ENCODE measurements at regions not wholly inside any gene's neighbourhood (a gene's known extent, or its start where the extent isn't known, plus 50 kb on each side); places are given as distances from the start of the nearest gene placed in this dataset.
"Not testable (repeated sequence)": the region's sequence is repeated elsewhere in the genome, so short reads cannot be mapped to it uniquely, and the experiment has no call there.

DNA sequence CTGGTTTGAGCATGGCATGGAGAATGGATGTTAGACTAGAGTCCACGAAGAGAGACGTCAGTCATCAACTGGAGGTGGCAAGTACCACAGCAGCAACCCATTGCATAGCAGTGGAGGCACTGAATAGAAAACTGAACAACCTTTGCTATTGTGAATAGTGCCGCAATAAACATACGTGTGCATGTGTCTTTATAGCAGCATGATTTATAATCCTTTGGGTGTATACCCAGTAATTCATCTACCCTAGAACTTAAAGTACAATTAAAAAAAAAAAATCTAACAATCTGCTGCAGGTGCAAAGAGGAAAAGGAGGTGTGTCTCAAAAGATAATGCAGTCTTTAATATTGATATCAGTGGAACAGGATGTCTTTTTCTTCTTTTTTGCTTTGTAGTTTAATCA, 443.4 kb upstream of the ISX start:
- Histone ChIP-seq H3K9me3 (ENCODE audit: low read length) (no peaks in the 10 kb centered on the region), H3K27me3 (ENCODE audit: insufficient read depth, low read length) (no peaks in the 10 kb centered on the region), H3K4me1 (ENCODE audit: insufficient read depth, low read length) (no peaks in the 10 kb centered on the region), H3K36me3 (ENCODE audit: insufficient read depth, low read length) (no peaks in the 10 kb centered on the region), H2AFZ (ENCODE audit: low read depth, low read length) (no peak overlapping the region), H3K4me3 (ENCODE audit: low read length) (no peak overlapping the region)

DNA sequence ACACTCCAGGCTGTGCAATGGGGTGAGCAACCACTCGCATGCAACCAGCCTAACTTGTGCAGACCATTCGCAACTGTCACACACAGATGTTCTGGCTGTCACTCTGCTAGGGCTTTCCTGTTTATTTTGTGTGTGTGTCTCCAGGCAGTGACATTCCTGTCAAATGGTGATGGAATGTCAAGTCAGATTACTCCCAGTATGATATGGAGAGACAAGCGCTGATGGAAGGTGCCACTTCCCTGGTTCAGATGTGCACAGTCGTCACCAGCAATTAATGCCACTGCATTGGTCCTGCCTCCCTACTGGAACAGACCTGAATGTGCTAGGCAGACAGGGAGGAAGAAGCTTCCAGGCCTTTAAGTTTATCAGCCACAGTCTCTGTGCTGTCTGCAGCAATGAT, 442.4 kb upstream of the ISX start:
- Histone ChIP-seq H3K9me3 (ENCODE audit: low read length) (no peaks in the 10 kb centered on the region), H3K27me3 (ENCODE audit: insufficient read depth, low read length) (no peaks in the 10 kb centered on the region), H3K4me1 (ENCODE audit: insufficient read depth, low read length) (no peaks in the 10 kb centered on the region), H2AFZ (ENCODE audit: low read depth, low read length) (no peak overlapping the region), H3K36me3 (ENCODE audit: insufficient read depth, low read length) (no peaks in the 10 kb centered on the region), H3K4me3 (ENCODE audit: low read length) (no peak overlapping the region)

DNA sequence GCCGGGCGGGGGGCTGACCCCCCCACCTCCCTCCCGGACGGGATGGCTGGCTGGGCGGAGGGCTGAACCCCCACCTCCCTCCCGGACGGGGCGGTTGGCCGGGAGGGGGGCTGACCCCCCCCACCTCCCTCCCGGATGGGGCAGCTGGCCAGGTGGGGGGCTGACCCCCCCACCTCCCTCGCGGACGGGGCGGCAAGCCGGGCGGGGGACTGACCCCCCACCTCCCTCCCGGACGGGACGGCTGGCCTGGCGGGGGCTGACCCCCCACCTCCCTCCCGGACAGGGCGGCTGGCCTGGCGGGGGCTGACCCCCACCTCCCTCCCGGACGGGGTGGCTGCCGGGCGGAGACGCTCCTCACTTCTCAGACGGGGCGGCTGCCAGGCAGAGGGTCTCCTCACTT, 440.1 kb upstream of the ISX start:
- not testable (repeated sequence) for H3K9me3 ChIP-seq (ENCODE audit: low read length); H2AFZ ChIP-seq (ENCODE audit: low read depth, low read length); H3K27me3 ChIP-seq (ENCODE audit: insufficient read depth, low read length); H3K36me3 ChIP-seq (ENCODE audit: insufficient read depth, low read length); H3K4me1 ChIP-seq (ENCODE audit: insufficient read depth, low read length); H3K4me3 ChIP-seq (ENCODE audit: low read length)

DNA sequence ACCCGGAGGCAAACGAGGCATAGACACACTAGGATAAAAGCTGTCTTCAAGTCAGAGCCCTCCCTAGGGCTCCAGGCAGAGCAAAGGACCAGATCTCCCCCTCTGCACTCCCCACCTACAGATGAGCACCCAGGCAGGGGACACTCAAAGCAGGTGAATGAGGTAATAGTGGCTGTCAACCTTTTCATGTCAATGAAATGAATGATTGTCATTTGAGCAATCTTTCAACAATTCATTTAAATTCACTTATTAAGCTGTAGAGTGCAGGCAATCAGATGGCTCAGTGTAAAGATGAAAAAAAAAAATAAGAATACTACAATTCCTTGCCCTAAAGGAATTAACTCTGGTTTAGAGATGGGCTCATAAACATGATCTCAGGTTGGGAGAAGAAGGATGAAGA, 427.8 kb upstream of the ISX start:
- no peak overlapping the region for H2AFZ ChIP-seq (ENCODE audit: low read depth, low read length)

DNA sequence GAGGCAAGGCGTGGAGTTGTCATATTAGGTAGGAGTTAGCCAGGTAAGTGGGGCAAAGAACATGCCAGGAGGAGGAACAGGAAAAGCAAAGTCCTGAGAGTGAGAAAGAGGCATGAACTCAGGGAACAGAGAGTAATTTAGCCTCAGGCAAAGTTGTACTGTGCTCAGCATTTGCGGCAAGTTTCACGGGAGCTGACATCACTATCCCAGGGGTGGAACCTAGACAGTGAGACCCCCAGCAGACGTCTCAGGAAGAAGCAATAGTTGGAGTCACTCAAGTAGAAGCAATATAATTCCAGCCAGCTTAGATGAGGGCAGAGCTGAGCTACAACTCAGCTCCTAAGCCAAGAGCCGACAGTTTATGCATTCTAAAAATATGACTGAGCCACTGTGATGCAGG, 426.0 kb upstream of the ISX start:
- Histone ChIP-seq H2AFZ (ENCODE audit: low read depth, low read length) (no peak overlapping the region), H3K4me3 (ENCODE audit: low read length) (no peak overlapping the region)

More for the DNA sequence above, 427.8 kb upstream of the ISX start:
- no peaks in the 10 kb centered on the region for H3K9me3 ChIP-seq (ENCODE audit: low read length)
- no peaks in the 10 kb centered on the region for H3K36me3 ChIP-seq (ENCODE audit: insufficient read depth, low read length)
- no peaks in the 10 kb centered on the region for H3K4me1 ChIP-seq (ENCODE audit: insufficient read depth, low read length)
- no peaks in the 10 kb centered on the region for H3K27me3 ChIP-seq (ENCODE audit: insufficient read depth, low read length)
- no peak overlapping the region for H3K4me3 ChIP-seq (ENCODE audit: low read length)

DNA sequence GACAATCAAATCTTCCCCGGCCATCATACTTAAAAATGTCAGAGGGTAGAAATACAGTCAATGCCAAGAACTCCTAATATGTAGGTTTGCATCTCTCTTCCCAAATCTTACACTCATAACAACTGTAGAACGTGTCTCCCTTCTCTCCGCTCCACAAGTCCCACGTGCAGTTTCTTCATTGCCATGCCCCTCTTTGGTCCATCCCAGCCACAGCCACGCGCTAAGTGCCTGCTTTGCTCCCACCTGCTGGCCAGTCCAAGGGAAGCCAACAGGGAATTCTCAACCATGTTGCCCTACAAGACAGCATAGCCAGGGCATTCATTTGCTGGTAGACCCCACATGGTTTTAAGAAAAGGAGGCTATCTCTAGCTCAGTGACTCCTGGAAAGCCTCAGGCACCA, 420.6 kb upstream of the ISX start:
- no peaks in the 10 kb centered on the region for H3K36me3 ChIP-seq (ENCODE audit: insufficient read depth, low read length)
- H3K4me1 ChIP-seq (ENCODE audit: insufficient read depth, low read length): no peaks in the 10 kb centered on the region
- H2AFZ ChIP-seq (ENCODE audit: low read depth, low read length): no peak overlapping the region
- no peaks in the 10 kb centered on the region for H3K27me3 ChIP-seq (ENCODE audit: insufficient read depth, low read length)
- no peak overlapping the region for H3K4me3 ChIP-seq (ENCODE audit: low read length)
- no peaks in the 10 kb centered on the region for H3K9me3 ChIP-seq (ENCODE audit: low read length)

More for the DNA sequence above, 426.0 kb upstream of the ISX start:
- no peaks in the 10 kb centered on the region for H3K4me1 ChIP-seq (ENCODE audit: insufficient read depth, low read length)
- no peaks in the 10 kb centered on the region for H3K36me3 ChIP-seq (ENCODE audit: insufficient read depth, low read length)
- H3K9me3 ChIP-seq (ENCODE audit: low read length): no peaks in the 10 kb centered on the region
- no peaks in the 10 kb centered on the region for H3K27me3 ChIP-seq (ENCODE audit: insufficient read depth, low read length)

DNA sequence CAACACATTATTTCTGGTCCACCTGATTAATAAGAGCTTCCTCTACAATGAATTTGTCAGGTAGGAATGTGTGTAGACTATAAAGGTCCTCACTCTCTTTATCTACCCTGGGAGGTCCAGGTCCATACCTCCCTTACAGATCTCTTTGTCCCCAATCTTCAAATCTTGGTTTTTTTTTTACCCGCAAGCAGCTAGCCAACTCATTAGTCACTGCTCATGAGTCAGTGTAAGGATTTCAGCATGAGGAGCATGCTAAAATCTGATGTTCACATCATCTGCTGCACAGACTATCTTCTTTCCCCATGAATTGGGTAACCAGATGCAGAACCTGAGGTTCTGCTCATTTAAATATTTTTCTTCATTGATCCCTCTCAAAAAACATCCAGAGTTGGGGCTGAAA, 397.0 kb upstream of the ISX start:
- no peaks in the 10 kb centered on the region for H3K4me1 ChIP-seq (ENCODE audit: insufficient read depth, low read length)
- no peaks in the 10 kb centered on the region for H3K9me3 ChIP-seq (ENCODE audit: low read length)
- no peaks in the 10 kb centered on the region for H3K27me3 ChIP-seq (ENCODE audit: insufficient read depth, low read length)
- H2AFZ ChIP-seq (ENCODE audit: low read depth, low read length): no peak overlapping the region
- no peaks in the 10 kb centered on the region for H3K36me3 ChIP-seq (ENCODE audit: insufficient read depth, low read length)
- H3K4me3 ChIP-seq (ENCODE audit: low read length): no peak overlapping the region

DNA sequence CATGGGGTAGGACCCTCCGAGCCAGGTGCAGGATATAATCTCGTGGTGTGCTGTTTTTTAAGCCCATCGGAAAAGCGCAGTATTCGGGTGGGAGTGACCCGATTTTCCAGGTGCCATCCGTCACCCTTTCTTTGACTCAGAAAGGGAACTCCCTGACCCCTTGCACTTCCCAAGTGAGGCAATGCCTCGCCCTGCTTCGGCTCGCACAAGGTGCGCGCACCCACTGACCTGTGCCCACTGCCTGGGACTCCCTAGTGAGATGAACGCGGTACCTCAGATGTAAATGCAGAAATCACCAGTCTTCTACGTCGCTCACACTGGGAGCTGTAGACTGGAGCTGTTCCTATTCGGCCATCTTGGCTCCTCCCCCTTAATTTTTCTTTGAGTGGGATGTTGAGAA, 382.9 kb upstream of the ISX start:
- not testable (repeated sequence) for H3K4me1 ChIP-seq (ENCODE audit: insufficient read depth, low read length); H3K4me3 ChIP-seq (ENCODE audit: low read length); H3K27me3 ChIP-seq (ENCODE audit: insufficient read depth, low read length)

DNA sequence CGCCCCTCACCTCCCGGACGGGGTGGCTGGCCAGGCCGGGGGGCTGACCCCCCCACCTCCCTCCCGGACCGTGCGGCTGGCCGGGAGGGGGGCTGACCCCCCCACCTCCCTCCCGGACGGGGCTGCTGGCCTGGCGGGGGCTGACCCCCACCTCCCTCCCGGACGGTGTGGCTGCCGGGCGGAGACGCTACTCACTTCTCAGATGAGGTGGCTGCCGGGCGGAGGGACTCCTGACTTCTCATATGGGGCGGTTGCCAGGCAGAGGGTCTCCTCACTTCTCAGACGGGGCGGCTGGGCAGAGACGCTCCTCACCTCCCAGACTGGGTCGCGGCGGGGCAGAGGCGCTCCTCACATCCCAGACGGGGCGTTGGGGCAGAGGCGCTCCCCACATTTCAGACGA, 381.7 kb upstream of the ISX start:
- not testable (repeated sequence) for H3K36me3 ChIP-seq (ENCODE audit: insufficient read depth, low read length); H3K27me3 ChIP-seq (ENCODE audit: insufficient read depth, low read length); H3K9me3 ChIP-seq (ENCODE audit: low read length); H3K4me3 ChIP-seq (ENCODE audit: low read length); H2AFZ ChIP-seq (ENCODE audit: low read depth, low read length); H3K4me1 ChIP-seq (ENCODE audit: insufficient read depth, low read length)

More for the DNA sequence above, 382.9 kb upstream of the ISX start:
- H3K9me3 ChIP-seq (ENCODE audit: low read length); H2AFZ ChIP-seq (ENCODE audit: low read depth, low read length); H3K36me3 ChIP-seq (ENCODE audit: insufficient read depth, low read length): not testable (repeated sequence)

DNA sequence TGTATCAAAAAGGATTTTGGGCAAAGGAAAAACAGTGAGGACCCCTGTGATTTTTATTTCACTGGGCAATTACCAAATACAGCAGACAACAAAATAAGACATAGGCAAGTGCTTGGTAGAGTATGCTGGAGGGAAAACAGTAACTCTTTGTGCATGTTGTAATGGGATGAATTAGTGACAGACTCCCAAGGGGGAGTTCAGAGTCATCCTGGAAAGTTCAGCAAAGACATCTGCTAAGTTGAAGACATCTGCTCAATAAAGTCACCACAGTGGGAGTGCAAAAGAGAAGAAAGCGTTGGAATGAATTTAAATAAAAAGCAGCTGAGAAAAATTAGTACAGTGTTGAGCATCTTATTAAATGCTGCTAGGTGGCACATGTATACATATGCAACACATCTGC, 378.8 kb upstream of the ISX start:
- Histone ChIP-seq H3K4me1 (ENCODE audit: insufficient read depth, low read length) (no peaks in the 10 kb centered on the region), H3K27me3 (ENCODE audit: insufficient read depth, low read length) (no peaks in the 10 kb centered on the region), H3K4me3 (ENCODE audit: low read length) (no peak overlapping the region), H3K36me3 (ENCODE audit: insufficient read depth, low read length) (no peaks in the 10 kb centered on the region), H3K9me3 (ENCODE audit: low read length) (no peaks in the 10 kb centered on the region), H2AFZ (ENCODE audit: low read depth, low read length) (no peak overlapping the region)

DNA sequence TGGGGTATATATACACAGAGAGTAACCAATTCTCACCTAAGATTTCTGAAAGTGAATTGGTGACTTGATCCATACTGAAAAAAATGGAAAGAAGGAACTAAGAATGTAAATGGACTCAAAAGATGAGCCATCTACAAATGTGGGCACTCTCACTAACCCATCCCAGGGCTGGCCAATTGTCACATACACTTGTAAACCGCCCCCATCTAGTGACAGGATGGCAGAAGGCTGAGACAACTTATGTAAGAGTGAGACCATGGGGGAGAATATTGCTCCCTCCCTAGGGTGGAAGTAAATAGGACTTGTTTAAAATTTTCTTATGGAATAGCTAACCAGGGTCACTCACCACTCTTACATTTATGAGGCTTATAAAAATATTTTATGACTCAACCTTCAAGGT, 377.1 kb upstream of the ISX start:
- Histone ChIP-seq H3K36me3 (ENCODE audit: insufficient read depth, low read length) (no peaks in the 10 kb centered on the region), H3K9me3 (ENCODE audit: low read length) (no peaks in the 10 kb centered on the region), H2AFZ (ENCODE audit: low read depth, low read length) (no peak overlapping the region), H3K4me1 (ENCODE audit: insufficient read depth, low read length) (no peaks in the 10 kb centered on the region), H3K27me3 (ENCODE audit: insufficient read depth, low read length) (no peaks in the 10 kb centered on the region), H3K4me3 (ENCODE audit: low read length) (no peak overlapping the region)

DNA sequence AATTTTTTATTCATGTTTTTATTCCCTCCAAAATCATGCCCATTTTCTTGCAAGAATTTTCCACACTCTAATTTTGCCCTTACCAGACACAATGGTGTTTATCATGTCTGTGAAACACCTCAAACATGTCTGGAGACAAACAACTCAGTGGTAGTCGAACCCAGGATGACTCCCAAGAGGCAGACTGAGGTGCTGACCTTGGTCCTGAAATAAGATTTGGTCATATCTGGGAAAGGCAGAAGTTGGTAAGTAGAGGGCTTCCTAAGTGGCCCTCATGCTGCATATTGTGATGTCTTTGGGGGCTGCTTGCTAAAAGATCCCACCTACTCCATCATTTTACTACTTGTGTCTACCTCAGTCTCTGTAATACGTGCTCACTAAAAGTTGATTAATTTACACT, 369.4 kb upstream of the ISX start:
- Histone ChIP-seq H3K36me3 (ENCODE audit: insufficient read depth, low read length) (no peaks in the 10 kb centered on the region), H3K27me3 (ENCODE audit: insufficient read depth, low read length) (no peaks in the 10 kb centered on the region), H3K4me3 (ENCODE audit: low read length) (no peak overlapping the region), H2AFZ (ENCODE audit: low read depth, low read length) (no peak overlapping the region), H3K9me3 (ENCODE audit: low read length) (no peaks in the 10 kb centered on the region), H3K4me1 (ENCODE audit: insufficient read depth, low read length) (no peaks in the 10 kb centered on the region)

DNA sequence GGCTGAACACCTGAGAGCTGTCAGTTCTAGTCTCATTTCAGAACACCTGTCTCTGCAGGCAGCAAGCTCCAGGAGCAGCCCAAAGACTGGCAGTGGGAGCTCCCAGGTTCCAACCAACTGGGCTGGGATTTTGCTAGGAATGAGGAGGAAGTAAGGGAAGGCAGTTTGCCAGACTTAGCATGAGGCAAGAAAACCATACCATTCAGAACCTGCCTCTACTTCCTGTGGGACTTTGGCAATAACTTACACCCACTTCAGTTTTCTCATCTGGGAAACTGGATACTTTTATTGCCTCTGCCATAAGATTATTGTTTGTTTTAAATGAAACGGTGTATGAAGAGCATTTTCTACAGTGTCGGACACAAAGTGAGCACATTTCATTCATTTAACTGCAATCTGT, 363.7 kb upstream of the ISX start:
- Histone ChIP-seq H2AFZ (ENCODE audit: low read depth, low read length) (no peak overlapping the region), H3K4me3 (ENCODE audit: low read length) (no peak overlapping the region), H3K36me3 (ENCODE audit: insufficient read depth, low read length) (no peaks in the 10 kb centered on the region), H3K27me3 (ENCODE audit: insufficient read depth, low read length) (no peaks in the 10 kb centered on the region), H3K4me1 (ENCODE audit: insufficient read depth, low read length) (no peaks in the 10 kb centered on the region), H3K9me3 (ENCODE audit: low read length) (no peaks in the 10 kb centered on the region)

DNA sequence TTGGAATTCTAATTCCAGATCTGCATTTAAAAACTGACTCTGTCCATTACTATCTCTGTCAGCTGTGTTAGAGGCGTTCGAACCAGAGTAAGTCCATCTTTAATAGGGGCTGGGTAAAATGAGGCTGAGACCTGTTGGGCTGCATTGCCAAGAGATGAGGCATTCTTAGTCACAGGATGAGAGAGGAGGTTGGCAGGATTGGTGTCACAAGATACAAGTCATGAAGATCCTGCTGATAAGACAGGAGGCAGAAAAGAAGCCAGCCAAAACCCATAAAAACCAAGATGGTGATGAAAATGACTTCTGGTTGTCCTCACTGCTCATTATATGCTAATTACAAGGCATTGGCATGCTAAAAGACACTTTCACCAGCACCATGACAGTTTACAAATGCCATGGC, 356.3 kb upstream of the ISX start:
- Histone ChIP-seq H3K36me3 (ENCODE audit: insufficient read depth, low read length) (no peaks in the 10 kb centered on the region), H3K4me3 (ENCODE audit: low read length) (no peak overlapping the region), H3K27me3 (ENCODE audit: insufficient read depth, low read length) (no peaks in the 10 kb centered on the region), H3K9me3 (ENCODE audit: low read length) (no peaks in the 10 kb centered on the region), H3K4me1 (ENCODE audit: insufficient read depth, low read length) (no peaks in the 10 kb centered on the region), H2AFZ (ENCODE audit: low read depth, low read length) (no peak overlapping the region)
